Activated CD4-positive, CD25-positive, alpha-beta regulatory T cell treated with anti-CD3 and anti-CD28 coated beads, Interleukin-2, amount 50 U/mL, for 24 hours (primary cell): ENCODE measurements at regions not wholly inside any gene's neighbourhood (a gene's known extent, or its start where the extent isn't known, plus 50 kb on each side); places are given as distances from the start of the nearest gene placed in this dataset.
"Not testable (repeated sequence)": the region's sequence is repeated elsewhere in the genome, so short reads cannot be mapped to it uniquely, and the experiment has no call there.

Source experiments
- ATAC-seq, 2 donors: fragments of 150-1000 bp; cut with Tn5 transposase; one replicate each; pipeline ENCODE4 v1.10.0; 2021; ENCODE audit warnings: mild to moderate bottlenecking in 1 of 2, moderate library complexity in 1 of 2

DNA sequence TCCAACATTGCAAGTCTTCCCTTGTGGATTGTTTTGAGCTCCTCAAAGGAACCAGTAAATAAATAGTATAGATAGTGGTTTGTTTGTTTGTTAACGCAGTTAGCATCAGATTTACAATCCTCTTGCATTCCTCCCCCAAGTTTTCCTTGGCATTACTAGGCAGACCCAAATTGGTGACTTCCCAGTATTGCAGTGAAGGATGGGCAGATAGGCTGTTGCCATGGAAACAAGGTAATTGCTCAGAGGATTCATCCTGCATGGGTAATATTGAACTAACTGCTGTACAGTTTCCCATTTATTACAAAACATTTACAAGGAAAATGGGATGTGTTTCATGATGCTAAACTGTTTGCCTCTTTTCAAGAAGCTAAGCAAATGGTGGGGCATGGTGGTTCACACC lies 477.2 kb downstream of the EPM2A start:
- ATAC-seq, result no peak

DNA sequence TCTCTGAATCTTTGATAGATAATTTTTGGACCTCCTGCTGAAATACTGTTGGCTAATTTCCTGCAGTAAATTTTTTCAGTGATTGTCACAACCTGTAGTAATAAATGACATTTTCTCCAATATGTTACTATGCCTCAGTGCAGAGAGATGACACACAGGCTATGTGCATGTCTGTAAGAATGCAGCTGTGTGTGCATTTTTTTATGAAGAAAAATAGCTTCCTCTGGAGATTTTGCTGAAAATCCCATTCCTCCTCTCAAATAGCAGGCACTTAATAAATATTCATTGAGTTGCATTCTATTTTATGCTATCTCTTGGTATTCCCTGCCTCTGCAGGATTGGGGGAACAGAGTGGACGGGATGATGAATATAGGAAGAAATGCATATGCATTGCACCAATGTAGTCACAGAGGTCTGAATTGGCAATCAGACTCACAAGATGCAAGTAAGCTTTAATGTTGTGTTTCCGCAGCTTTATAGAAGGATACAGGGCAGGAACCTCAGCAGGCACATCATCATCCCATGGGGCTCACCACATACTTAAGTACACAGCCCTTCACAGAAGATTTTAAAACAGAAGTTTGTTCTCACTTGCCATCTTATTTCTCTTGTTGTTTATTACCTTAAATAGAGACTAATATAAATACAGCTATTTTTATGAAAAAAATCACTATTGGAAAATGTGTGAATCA lies 474.7 kb downstream of the EPM2A start:
- no peak for ATAC-seq

DNA sequence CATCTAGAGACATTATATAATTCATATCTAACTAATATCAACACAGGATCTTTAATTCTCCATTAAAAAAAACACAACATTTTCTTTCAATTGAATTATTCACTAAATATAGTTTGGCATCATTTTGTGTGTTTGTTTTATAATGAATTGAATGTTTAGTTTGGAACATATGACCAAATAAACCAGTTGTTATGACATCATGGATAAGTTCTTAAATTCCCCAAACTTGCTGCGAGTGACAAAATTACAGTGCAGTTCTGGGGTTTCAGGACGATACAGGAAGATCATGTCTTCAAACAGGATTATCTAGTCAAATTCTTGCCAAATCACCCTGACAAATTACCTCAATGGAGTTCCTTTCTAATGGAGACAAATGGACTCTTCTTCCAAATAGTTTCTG lies 473.6 kb downstream of the EPM2A start:
- ATAC-seq, result no peak

DNA sequence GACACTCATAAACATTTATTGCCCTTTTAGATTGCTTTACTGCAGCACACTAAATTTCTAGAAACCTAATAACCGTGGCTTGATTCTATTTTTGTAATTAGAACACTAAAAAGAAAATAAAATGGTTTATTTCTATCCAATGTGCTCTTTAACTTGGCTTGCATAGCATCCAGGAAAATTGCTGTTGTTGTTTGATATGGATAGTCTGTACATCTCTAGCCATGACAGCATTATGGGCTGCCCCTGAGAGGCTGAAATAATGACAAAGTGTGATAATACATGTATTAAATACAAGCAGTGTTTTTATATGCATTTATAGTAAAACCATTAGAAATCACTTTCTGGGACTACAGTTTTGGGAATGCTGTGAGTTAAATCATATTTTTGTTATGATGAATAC lies 472.5 kb downstream of the EPM2A start:
- no peak for ATAC-seq

DNA sequence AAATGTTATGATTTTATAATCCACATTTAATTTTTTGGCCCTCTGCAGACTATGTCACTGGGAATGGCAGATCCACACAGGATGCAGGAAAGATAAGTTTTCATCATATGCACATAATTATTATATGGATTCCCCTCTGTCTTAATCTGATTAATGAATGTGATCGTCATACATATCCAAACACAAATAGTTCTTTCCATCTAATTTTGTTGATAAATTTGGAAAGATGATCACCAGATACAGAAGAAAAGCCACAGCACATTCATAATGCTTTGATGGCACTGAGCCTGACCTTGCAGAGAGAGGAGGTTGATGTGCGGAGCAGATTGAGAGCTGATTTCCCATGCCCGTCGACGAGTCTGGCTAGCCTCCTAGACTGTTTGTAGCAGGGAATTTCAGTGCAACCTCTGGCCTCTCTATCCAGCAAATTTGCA lies 471.5 kb downstream of the EPM2A start:
- ATAC-seq, result no peak

DNA sequence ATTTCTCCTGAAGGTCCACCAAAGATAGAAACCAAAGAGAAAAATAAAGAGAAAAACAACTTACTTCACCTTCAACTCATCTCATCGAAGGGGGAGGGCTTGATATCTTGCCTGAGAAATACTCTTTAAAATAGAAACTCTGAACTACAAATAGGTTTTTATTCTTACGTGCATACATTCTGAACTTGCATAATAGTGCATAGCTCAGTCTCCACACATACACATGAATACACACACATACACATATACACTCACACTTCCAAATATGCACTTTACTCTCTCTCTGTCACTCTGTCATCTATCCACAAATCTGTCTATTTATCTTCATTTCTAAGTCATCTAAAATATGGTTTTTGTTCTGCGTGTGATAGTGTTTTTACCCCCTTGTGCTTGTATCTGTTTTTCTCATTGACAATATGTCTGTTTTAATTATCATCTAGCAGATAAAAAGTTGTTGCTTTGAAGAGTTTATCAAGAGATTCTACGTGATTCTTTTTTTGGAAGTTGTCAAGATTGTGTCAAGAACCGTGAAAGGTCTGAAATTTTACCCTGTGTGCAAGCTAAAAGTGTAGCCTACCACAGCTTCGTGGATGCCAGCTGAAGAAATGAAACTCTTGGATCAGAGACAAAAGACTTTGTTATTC lies 468.8 kb downstream of the EPM2A start:
- no peak for ATAC-seq

DNA sequence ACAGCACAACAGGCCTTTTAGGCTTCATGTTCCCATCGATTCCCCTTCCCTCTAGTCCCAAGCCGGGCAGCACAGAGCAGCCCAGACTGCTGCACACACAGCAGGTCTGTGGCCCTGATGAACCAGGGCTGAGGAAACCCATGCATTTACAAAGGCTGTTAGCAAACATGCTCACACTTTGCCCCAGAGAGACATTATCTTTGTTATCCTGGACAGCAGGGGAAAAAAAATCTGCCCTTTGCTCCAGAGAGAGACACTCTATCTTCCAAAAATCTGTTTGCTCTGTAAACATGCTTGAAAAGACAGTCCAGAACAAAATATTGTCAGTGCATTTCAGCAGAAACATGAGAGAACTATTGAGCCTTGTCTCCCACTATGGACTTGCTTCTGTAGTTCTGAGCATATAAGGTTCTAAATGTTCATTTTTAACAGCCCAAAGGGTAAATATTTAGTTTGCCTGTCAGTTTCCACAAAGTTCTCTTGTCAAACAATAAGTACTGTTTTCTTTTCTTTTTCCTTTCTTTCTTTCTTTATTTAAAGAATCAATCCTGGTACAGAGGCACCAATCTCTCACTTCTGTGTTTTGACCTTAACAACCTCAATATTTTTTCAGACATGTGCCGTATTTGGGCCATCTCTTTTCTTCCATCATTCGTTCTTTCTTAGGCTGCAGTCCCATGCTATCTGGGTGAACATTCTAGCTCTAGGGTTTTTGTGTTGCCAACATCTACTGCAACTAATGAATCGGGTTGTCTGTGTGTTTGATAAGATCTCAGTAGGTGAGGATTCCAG lies 468.0 kb downstream of the EPM2A start:
- no peak for ATAC-seq

DNA sequence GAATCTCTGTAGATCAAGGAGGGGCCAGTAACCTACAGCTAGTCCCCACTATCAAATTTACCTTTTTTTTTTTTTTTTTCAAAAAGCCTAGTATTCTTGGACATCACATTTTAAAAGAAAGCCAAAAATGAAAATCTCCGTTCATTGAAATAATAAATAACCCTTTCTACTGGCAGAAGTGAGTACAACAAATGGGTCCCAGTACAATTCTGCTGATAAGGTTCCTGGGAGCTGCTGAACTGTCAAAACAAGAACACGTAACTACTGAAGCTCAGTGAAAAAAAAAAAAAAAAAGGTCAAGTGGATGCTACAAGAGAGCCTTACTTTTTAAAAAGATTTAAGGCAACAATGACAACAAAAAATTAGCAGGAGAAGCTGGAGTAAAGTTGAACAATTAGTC lies 464.9 kb downstream of the EPM2A start:
- no peak for ATAC-seq

DNA sequence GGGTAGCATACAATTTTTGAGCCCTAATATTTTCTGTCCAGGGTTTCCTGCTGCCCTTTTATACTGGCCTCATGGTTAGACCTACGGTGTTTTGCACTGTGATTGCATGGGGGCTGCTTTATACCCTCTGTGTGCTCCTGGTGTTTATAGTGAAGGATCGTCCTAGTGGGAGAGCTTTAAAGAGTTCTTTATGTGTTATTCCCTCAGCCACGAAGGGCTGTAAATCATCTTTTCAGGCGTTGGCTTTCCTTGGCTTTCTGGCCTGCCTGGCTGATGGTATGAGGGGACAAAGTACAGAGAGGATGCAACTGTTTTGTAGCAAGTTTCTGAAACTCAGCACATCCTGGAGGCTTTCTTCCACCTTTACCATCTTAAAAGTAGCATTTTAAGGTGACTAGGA lies 464.3 kb downstream of the EPM2A start:
- ATAC-seq, result no peak

DNA sequence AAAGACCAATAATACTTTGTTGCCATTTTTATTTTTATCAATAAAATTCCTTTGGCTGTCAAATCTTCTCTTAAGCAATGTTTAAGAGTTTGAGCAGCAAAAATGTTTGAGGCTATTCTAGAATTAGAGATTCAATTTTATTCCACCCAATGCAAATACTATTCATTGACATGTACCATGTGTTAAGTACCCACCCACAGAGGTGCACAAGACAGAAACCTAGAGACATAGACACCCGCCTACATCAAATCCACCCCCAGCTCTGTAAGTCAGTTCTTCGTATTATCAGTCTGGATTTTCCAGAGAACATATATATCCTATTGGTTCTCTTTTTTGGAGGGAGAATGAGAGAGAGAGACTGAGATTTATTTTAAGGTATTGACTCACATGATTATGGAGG lies 463.7 kb downstream of the EPM2A start:
- ATAC-seq, result no peak

DNA sequence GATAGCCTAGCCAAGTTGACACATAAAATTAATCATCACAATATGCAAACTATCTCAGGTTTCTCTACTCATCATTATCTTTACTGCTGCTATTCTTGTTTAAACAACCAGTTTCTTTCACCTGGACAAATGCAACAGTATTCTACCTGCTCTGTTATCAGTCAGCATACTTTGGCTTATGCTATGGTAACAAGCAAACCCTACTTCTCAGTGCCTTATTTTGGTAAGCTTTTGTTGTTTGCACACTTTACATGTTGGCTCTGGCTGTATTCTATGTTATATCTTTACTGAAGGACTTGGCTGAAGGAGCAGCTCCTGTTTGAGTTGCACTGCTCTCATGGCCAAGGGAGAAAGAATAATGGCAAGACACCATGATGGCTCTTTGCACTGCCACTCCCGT lies 463.1 kb downstream of the EPM2A start:
- no peak for ATAC-seq

DNA sequence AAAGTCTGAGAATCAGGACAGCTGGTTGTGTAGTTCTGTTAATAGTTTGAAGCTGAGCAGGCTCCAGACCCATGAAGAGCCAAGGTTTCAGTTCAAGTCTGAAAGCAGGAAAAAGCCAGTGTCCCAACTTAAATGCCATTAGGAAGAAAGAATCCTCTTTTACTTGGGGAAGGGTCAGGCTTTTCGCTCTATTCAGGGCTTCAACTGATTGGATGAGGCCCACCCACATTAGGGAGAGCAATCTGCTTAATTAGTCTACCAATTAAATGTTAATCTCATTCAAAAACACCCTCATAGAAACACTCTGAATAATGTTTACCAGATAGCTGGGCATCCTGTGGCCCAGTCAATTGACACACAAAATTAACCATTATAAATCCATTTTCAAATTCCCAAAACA lies 462.2 kb downstream of the EPM2A start:
- no peak for ATAC-seq

DNA sequence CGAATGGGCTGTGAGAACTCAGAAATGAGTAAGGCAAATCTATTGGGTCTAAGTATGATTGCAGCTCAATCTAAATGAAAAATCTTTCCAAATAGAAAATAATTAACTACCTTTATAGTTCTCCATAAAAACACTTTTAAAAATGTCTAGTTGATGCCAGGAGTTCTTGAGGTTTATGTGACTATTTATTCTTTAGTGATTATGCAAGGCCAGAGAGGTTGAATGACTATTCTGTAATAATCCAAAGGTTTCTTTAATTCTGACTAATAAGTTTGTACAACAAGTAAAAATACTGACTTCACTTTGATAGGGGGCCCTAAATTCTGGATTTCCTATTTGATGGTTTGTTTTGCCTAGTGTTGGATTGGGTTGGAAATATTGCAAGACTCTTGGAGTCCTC lies 461.2 kb downstream of the EPM2A start:
- ATAC-seq, result no peak

DNA sequence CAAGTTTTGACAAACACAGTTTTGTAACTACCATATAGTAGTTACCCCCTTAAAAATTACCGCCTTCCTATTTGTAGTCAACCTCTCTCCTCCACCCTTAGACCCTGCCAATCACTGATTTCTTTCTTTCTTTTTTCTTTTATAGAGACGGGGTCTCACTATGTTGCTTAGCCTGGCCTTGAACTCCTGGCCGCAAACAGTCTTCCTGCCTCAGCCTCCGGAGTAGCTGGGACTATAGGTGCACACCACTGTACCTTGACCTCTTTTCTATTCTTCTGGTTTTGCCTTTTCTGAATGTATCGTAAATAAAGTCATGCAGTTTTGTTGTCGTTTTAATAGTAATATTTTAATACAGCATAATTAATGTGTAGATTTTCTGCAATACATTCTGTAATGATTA lies 460.3 kb downstream of the EPM2A start:
- no peak for ATAC-seq

DNA sequence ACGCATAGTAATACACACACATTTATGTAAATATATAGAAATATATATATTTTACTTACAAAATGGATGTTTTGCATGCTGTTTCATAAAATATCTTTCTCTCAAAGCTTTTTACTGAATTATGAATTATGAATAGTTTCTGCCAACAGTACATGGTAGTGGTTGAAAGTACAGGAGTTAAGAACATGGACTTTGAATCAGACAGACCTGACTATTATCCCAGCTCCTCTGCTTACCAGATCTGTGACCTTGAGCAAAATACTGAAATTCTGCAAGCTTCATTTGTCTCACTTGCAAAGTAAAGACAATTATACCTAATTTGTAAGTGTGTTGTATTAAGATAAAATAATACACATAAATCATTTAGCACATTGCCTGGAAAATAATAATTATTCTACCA lies 459.5 kb downstream of the EPM2A start:
- no peak for ATAC-seq

DNA sequence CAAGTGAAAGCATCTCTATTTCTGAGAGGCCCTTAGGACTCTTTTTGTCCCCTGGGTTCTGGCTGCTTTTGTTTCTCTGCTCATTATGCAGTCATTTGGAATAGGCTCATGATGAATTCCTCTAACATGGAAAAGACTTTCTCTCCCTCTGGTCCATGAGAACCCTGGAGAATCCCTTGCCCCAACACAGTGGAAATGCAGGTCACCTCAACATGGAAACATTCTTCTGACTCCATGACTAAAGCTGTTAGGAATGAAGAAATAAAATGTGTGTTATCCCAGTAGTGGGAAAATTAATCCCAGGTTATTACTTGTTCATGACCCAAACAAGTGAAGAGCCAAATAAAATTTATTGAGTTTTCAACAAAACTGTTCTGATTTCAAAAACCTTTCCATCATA lies 458.6 kb downstream of the EPM2A start:
- ATAC-seq, result no peak

DNA sequence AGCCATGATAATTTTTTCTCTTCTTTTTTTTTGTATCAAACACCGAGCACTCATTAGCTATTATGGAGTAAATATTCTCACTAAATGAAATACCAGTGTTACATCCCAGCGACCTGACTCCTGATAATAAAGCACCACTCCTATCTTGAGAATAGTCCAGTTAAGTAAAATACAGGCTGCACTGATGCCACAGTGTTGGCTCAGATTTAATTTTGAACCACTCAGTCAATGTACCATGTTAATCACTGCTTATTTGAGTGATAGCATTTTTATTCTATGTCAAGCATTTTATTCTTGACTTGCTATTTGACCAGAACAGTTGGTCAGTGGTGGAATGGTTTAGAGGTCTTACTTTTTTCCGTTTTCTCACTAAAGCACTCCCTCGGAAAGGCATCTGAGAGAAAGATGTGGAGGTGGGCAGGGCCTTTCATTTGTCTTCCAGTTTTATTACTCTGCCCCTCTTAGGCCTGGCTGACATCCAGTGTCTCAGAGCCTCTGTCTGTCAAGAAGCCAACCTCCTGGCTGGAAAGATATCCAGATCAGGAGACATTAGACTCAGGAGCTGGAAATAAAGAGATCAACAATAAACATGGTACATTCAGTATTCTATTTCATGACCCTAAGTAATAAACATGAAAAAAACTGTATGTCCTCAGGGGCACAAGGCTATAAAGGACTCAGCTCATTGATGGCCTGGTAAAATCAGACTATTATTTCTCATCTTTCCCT lies 457.8 kb downstream of the EPM2A start:
- no peak for ATAC-seq

DNA sequence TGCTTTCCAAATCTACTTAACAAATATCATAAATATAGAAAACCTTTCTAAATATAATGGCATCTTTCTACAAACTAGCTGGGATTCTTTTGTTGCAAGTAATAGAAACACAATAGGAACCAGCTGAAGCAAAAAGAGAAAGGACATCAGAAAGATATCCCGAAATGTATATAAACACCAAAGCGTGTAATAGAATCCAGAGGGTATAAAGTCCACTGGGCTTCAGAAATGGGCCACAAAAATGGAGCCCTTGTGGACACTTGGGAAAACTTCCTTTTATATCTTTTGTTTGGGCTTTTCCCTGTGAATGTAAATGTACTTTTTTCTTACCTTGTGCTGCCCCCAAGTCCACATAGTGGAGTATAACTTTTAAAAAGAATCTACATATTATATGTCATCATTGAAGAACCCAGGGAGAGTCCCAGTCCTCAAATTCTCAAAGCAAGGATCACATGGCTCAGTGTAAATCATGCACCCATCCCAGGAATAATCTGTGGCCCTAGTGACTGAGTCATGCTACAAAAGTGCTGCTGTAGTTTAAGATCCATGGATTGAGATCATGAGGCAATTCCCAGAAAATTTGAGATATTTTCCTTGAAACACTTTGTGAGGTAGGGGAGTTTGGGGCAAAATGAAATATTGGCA lies 457.0 kb downstream of the EPM2A start:
- ATAC-seq, result no peak

DNA sequence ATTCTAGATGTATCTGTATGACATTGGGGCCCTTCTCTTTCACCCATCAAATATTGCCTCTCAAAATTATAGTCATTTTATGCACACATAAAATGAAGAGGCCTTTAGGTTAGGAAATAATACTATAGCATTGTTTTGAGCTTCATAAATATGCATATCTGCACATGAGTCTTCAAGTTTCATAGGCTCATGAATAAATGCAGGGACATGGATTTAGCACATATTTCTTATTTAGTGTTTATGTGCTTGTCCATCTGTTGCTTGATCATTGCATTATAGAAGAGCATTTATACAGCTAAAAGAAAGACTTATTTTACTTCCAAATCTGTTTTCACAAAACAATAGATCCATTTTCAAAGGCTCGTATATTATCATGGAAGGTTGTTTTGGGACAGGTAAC lies 455.8 kb downstream of the EPM2A start:
- no peak for ATAC-seq

DNA sequence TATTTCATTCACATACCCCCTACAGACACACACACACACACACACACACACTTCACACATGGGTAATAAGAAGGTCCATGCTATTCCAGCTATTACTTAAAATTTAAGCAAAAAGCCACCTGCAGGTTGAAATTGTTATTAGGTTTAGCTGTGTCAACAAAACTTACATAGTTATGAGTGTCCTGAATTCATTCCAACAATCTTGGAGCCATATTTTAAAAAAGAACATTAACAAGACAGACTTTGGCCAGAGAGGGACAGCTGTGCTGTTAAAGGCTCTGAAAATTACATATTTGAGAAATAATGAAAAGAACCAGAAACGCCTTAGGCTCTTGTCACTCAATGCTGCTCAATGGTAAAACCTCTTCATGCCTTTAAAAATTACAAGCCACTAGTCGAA lies 455.3 kb downstream of the EPM2A start:
- no peak for ATAC-seq

DNA sequence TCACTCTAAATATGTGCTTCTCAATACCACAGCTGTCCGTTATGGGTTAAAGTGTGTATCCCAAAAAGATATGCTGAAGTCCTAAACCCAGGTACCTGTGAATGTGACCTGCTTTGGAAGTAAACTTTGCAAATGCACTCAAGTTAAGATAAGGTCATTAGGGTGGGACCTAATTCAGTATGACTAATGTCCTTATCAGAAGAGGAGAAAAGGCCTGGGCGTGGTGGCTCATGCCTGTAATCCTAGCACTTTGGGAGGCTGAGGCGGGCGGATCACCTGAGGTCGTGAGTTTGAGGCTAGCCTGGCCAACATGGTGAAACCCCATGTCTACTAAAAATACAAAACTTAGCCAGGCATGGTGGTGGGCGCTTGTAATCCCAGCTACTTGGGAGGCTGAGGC lies 452.1 kb downstream of the EPM2A start:
- ATAC-seq, result not testable (repeated sequence)

DNA sequence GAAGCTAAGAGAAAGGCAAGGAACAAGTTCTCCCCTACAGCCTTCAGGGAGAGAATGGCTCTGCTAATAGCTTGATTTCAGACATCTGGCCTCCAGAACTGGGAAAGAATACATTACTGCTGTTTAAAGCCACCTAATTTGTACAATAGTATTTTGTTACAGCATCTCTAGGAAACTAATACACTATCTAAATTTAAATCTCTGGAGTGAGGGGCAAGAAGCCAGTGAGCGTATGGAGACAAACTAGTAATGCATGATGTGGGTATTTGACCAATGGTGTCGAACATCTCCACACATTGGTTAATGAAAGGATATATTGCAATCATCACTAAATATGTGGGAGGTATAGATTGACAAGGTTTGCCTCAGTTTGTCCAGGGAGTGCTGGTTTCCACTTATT lies 451.5 kb downstream of the EPM2A start:
- no peak for ATAC-seq

DNA sequence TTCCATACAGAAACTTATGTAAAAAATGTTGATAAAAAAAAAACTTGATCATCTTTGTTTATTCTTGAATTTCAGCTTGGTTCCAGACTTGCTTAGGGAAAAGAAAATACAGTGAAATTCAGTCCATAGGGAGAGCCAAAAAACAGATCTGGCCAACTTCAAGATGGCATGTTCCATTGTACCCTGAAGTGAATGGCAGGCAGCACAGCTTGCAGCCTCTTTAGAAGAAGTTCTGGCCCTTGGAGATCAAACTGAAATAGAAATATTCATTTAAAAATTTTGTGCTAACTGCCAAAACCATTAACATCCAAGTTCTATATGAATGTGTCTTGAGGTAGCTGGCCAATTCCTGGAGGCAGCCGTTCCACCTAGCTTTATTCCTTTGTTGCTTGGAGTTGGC lies 448.4 kb downstream of the EPM2A start:
- ATAC-seq, result no peak
